Myocyte (in vitro differentiated cells): ENCODE measurements at regions not wholly inside any gene's neighbourhood (a gene's known extent, or its start where the extent isn't known, plus 50 kb on each side); places are given as distances from the start of the nearest gene placed in this dataset.
"Not testable (repeated sequence)": the region's sequence is repeated elsewhere in the genome, so short reads cannot be mapped to it uniquely, and the experiment has no call there.

ENCODE experiments used
- DNase-seq: peaks from one replicate; pipeline ENCODE4 v3.0.0-alpha.2; 2012; ENCODE audit warnings: low read depth

DNA sequence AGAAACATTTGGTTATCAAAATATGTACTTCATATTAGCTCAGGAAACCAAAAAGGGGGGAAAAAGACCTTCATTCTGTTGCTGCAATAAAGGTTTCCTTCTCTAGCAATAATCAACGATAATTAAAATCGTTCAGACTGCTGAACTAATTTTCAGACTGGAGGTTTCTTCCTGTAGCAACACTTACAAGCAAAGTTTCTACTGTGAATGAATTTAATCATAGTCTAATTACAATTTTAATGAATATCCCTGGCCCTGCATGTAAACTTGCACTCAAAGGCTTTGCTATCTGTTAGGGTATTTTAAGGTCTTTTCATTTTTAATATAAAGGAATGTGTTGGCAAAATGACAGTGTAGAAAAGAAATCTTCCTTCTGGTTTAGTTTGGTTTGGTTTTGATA lies 265.2 kb downstream of the QDPR start:
- DNase-seq: no peak

DNA sequence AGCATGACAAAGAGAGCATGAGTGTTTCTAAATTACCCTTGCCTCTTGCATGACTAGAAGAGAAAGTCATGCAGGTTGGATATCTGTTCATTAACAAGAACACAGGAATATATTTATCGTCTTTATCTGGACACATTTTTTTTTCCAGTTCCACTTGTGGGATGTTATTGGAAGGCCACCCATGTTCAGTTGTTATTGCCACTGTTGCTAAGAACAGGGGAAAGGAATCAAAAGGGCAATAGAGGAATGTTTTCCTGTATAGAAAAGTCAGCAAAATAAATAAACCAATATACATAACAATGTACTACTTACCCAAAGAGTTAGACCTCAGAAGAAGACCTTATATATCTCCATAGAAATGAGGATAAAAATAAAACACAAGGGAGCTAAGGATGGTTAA lies 270.1 kb downstream of the QDPR start:
- no peak for DNase-seq

DNA sequence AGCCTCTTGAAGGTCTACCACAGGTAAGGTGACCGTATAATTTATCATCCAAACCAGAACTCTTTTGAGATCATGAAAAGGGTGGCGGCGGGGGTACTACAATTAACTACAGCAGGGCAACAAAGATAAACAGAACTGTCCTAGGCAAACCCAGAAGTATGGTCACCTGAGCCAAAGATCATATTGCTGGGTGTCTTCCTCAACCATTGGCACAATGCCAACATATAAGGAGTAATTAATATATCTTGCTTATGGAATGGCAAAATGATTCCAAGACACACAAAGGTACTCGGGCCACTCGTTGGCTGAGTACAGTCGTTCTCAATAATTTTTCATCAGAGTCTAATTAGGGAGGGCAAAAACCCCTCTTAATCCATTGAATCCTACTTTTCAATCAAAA lies 273.3 kb downstream of the QDPR start:
- DNase-seq: no peak

DNA sequence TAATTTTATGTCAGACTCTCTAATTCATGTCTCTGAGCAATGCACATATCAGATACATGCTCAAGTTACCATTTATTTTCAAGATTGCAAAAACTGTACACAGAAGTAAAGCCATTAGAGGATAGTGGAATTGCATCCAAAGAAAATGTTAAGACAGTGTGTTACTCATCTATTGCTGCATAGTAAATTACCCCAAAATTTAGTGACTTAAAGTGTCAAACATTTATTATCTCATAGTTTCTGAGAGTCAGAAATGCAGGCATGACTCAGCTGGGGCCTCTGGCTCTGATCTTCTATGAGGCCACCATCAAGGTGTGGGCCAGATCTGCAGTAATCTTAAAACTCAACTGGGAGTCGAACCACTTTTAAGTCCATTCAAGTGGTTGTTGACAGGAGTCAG lies 275.2 kb downstream of the QDPR start:
- DNase-seq: no peak

DNA sequence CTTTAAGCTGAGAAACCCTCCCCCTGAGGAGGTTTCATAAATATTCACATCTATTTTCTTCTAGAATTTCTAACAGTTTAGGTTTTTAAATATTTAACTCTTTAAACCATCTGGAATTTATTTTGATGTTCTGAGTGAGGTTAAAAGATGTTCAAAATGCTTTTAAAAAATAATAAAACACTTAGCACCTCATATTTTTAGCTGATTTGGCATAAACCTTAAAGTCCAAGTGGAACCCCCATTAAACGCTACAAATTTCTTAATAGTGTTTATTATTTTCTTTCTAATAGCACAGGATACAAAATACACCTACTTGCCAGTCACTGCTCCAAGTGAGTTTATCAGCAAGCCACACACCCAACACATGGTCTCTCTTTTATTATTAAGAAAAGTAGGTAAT lies 277.2 kb downstream of the QDPR start:
- no peak for DNase-seq

DNA sequence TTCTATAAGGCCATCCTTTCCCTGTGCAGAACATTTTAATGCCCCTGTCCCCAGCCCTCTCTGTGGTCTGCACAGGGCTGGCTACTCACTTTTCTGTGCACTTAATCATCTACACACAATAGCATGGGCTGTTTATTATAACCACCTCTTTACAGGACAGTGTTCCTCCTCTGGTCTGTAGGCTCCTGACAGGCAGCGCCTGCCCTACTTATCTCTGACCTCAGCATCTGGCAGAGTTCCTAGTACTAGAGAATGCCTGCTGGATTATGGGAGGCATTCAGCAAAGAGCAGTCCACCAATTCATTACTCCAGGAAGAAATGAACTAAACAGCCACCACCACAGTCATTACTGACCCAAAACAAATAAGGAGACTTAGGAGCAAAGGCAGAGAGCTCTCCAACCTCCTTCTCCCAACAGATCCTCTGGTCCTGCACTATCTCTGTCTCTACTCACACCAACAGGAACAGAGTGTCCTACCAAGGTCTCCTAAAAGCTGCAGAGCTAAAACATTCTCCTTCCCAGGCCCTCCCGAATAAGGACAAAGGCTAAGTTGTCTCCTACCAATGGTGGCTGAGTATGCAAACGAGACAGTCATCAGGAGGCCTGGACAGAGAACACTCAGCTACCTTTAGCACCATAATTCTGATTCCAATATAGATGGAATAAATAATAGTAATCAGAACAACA lies 279.2 kb downstream of the QDPR start:
- no peak for DNase-seq

DNA sequence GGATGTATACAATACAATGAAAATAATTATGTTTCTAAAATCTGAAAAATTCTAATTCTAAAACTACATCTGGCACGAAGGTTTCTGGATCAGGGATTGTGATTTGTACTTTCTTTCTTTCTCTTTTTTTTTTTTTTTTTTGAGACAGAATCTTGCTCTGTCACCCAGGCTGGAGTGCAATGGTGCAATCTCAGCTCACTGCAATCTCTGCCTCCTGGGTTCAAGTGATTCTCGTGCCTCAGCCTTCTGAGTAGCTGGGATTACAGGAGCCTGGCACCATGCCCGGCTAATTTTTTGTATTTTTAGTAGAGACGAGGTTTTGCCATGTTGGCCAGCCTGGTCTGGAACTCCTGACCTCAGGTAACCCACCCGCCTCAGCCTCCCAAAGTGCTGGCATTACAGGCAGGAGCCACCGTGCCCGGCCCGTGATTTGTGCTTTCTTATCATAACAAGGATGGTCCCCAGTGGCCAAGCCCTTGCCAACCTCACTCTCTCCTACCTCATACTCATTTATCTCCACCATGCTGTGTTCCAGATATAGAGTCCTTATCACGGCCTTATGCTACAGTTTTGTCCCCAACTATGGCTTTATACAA lies 279.9 kb downstream of the QDPR start:
- DNase-seq: not testable (repeated sequence)

DNA sequence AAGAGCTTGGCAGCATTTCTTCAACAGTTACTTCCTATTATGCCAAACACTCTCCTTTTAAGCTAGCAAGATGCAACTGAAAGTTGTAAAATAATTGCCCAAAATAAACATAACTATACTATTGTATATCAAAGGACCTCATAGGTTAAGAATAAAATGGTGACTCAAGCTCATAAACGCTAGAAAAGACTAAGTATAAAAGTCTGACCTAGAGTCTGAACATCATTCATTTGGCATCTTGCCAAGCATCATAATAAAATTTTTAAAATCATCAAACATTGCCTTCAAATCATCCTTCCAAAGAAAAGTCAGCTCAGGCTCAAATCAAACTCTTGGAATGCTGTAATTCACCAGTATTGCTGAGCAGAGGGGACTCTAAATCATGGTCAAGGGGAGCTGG lies 281.2 kb downstream of the QDPR start:
- no peak for DNase-seq

DNA sequence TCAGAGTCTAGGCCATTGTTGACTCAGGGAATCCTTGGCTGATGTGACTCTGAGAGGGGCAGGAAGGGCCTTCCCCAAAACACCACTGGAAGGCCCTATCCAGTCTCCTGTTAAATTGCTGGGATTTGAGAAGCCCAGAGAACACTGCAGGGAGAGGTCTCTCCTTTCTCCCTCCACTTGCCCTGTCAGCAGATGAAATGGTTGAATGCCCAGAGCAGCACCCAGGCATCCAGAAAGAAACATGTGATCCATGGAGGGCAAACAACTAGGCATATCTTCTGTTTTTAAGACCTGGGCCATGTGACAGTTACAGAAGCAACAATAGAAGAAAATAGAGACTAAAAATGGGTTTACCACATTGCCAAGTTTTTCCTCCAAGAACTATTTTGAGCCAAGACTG lies 291.1 kb downstream of the QDPR start:
- DNase-seq: no peak

DNA sequence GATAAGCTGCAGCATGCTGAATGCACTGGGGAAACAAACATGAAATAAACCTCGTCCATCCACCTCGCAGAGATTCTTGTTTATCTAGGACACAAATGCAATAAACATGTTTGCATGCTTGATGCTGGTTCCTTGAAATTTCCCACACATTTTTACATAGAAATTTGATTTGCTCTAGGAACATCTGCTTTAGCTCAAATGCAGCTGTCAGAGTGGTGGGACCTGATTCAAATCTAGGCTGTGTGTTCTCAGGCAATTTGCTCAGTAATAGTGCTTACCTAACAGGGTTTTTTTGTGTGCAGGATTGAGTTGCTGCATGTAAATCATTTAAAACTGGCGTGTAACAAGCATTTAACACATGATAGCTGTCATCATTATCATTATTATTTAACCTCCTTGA lies 293.1 kb downstream of the QDPR start:
- DNase-seq: no peak

DNA sequence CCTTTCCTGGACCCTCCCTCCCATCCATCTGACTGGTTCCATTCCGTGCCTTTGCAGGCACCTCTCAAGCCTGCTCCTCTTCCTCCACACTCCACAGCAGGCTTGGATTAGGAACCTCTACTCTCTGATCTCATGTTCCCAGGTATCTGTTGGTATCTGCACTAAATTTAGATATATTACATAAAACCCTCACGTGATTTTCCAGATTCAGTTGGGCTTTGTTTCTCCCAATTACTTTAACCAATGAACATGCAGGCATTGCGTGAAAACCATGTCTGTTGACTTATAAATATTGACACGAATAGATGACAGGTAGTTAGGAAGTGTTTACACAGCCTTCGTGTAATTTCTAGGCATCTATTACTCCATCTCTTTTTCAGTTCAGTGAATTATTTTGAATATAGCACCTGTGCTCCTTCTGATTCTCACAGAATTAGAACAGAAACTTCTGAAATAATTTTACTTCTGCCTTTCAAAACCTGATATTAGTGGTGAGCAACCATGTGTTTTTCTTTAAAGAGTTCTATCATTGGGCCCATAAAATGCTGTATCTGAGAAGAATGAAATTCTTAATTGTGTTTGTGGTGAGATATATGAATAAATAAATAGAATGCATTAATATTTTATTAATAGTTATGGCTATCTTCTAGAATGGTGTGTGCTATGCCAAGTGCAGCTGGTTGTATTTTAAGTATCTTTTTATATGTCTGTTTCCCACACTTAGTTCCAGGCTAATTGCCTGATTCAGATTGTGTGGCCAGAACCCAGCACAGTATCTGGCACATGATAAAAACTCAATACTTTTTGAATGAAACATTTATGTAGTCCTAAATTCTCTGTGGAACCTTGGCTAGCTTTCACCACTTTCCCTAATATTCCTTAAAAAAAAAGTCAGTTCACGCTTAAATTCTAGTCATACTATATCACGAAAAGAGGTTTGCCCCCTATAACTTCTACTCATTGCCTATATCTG lies 304.8 kb downstream of the QDPR start:
- no peak for DNase-seq

DNA sequence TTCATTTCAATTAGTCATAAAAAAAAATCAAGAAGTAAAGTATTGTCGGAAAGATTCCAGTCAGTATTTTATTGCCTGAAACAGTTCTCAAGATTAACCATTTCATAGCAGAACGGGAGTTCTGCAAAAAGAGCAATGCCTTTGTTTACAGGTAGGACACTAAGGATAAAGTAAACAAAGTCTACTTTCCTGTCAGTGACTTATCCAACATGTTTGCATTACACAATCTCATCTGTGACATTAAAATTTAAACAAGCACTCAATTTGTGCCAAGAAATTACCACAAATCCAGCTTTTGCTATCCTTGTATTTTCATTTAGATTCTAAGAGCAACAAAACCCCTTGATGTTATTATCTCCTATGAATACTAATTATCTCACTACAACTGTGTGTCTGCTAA lies 306.5 kb upstream of the LDB2 start:
- DNase-seq: no peak

DNA sequence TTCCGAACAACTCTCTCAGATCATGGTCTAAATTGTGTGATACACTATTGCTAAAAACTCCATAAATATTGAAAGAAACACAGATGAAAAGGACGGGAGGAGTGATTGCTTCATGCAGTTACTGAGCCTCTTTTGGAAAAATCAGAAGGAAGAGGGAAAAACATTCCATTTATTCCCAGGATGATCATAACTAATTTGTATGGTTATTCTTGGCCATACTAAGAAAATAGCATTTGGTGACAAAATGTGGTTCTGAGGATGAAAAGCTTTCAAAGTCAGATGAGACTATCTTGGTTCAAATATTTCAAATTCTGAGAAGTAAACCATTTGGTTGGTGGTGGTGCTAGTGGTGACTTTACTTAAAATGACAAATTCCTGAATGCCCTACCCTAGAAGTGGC lies 305.4 kb upstream of the LDB2 start:
- DNase-seq: no peak

DNA sequence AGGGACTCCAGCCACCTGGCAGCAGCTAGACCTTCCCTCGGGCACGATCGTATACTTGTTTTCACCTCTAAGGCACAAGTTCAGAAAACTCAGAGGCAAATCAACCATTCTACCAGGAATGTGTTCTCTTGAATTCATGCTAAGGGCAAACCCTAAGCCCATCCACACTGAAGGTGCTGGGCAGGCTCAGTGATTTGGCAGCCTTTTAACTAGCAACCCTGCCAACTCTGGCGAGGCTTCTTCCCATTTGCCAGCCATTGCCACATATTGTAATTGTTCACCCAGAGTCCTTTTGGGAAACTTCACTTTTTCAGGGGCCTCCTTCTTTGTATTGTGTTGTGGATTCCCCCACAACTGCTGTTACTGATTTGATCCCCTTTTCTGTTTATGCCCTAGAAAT lies 298.6 kb upstream of the LDB2 start:
- DNase-seq: no peak

DNA sequence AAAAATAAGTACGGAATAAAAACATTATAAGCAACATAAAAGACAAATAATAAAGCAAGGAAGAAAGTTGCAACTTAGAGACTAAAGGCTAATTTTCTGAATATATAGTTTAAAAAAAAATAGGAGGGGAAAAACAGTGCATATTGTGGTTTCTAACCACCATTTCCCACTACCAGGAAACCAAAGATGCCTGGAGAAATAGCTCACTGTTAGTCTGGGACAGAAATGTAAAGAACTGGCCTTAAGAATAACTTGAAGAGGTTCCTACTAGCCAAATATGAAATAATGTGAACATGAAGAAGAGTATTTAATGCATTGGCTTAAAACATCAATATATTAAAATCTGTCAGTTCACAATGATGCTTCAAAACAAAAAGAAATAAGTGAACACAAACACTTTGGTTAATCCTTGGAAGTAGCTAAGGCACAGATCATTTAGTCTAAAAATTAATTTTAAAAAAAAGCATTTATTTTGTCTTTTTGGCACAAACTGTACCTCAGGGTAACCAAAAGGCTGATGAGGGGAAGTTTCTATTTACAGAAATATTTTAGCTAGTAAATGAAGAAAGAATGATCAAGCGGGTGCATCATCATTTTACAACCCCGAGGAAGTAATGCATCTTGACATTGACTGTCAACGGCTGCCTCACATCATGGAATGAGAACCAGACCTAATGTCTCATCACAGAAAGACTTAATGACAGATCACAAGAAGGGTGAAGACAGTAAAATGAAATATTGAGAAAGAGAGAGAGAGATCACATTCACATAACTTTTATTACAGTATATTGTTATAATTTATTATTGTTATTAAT lies 297.2 kb upstream of the LDB2 start:
- DNase-seq: no peak

DNA sequence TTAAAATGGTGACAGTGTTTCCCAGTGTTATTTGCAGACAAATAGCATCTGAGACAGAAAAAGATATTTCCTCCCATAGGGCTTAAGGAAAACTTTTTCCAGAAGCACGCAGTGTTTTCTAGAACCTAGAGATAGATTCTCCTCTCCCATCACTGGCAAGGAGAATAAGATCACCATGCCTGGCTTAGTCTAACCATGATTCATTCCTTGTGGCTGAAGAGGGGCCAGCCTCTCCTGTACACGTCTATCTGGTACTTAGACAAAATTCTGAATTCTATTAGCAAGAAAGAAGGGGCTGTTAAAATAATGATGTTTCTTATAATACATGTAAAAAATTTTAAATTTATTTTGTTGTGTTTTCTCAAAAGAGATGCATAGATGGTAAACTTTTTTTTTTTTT lies 296.1 kb upstream of the LDB2 start:
- no peak for DNase-seq

DNA sequence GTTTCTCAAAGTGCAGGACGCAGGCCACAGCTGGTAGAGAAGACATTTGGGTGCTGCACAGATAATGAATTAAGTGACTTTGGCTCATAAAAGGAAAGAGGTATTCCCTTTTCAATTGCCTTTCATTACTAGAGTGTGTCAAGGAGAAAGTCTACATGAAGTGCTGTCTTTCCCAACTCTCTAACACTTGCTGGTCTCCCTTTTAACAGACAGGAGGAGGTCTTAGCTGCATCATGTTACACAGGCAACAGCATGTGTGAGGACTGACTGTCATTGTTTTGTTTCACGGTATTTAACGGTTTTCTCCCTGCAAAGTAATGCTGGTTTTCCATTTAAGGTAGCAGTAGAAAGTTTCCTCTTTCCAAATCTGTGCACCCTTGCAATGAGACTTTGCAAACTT lies 291.3 kb upstream of the LDB2 start:
- no peak for DNase-seq

DNA sequence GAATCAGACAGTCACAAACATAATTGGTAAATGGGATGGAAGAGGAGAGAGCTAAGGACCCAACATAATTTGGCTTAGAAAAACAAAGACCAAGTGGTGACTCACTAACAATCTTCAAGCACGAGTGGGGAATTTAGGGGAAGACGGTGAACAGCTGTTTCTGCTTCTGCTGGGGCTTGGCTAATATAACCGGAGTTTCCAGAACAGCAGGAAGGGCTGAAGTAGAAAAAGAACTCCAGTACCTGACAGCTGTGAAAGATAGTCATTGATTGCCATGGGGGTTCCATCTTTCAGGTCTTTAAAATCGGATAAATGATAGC lies 290.9 kb upstream of the LDB2 start:
- no peak for DNase-seq

DNA sequence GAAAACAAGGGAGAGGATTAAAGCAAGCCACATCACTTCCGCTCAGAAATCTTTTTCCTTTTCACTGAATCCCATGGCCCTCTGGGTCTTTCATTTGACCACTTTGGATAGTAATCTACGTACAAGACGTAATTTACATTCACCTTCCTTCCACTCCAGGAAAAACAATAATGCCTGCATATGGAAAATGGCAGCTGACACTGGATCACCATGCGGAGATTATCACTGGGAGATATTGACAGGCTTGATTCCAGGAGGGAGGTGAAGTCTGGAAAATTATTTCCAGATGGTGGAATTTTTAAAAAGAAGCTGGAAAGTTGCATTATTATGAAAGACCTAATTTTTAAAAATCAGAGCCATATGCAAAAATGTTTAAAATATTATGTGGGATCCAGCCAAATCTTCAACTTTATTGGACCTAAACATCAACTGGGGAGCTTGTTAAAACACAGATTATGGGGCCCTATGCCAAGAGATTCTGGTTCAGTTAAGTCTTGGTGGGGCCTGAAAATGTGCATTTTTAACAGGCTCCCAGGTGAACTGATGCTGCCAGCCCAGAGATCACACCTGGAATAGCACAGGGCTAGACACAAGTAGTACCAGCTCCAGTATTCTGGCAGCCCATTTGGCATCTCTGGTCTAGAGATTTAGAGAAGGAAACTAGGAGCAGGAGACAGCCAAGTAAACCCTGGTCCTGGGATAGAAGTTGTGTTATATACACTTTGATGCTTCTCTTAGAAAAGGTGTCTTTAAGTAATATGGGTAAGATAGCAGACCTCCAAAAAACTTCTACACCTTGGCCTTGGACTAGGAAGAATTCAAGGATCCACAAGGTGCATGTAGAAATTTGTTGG lies 290.3 kb upstream of the LDB2 start:
- no peak for DNase-seq

DNA sequence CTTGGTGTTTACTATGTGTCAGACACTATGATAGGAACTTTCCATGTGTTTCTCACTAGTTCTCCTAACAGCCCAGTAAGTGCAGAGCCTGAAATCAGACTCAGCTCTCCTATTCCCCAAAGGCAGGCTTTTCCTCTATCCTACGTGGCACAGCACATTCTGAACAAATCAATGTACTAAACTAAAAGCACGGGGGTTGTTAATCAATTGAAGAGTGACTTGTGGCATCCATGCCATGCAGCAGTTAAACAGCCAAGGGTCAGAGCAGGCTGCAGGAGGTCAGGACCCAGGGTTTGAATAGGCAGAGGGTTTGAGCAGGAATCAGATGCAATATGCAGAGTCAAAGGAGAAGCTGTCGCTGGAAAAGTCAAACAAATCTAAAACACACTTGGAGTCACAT lies 289.7 kb upstream of the LDB2 start:
- no peak for DNase-seq

DNA sequence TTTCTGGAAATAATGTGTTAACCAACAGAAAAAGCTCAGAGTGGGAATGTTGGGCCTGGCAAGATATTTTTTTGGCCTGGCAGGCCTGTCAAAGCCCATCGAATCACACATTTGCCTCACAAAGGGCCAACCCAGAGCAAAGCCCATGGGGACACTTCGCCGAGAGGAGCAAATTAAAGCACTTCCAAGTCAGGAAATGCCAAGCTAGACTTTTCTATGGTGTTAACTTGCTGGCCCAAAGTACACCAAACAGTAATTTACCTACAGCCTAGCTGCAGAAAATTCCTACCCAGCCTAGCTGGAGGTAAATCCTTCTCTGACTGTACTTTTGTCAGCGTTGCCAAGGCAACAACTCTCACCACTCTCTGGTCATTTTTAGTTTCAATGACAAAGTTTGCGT lies 288.6 kb upstream of the LDB2 start:
- no peak for DNase-seq
